T-cell (primary cell): ENCODE measurements at regions not wholly inside any gene's neighbourhood (a gene's known extent, or its start where the extent isn't known, plus 50 kb on each side); places are given as distances from the start of the nearest gene placed in this dataset.
"Not testable (repeated sequence)": the region's sequence is repeated elsewhere in the genome, so short reads cannot be mapped to it uniquely, and the experiment has no call there.

Source experiments
- ATAC-seq, 4 experiments: fragments of 200-7000 bp in 3 of 4; fragments of 150-1000 bp in 1 of 4; cut with Tn5 transposase; replicated peaks in 1 of 4; 1 replicate in 3 of 4; 2 replicates in 1 of 4; pipeline ENCODE4 v1.10.0; 2021; ENCODE audit warnings: moderate library complexity in 3 of 4, mild to moderate bottlenecking in 2 of 4, moderate number of reproducible peaks in 1 of 4
- CTCF ChIA-PET, 2 donors: fragments of 300-600 bp; sonication (Branson Sonifier 250); formaldehyde crosslinking; loops; one replicate each; lab custom pipeline; 2022; ENCODE audit warnings: antibody characterized with exemption in 2 of 2; lab: Charles Lee
- POLR2A ChIA-PET, 2 donors: fragments of 300-600 bp; sonication (Branson Sonifier 250); formaldehyde crosslinking; loops; one replicate each; lab custom pipeline; 2022; ENCODE audit warnings: antibody characterized with exemption in 2 of 2; lab: Charles Lee
- DNase-seq, 35 experiments: peaks; one replicate each; pipeline versions ENCODE4 v3.0.0 to v3.0.0-alpha.2; 2013 to 2023
- H3K27ac ChIP-seq: one replicate; pipeline ENCODE4 v1.5.1; 2013; ENCODE audit warnings: low read length
- H3K27me3 ChIP-seq, 2 experiments: replicated peaks in 1 of 2; 1 replicate in 1 of 2; 2 replicates in 1 of 2; pipeline versions ENCODE4 v1.6.1 to v1.7.0; 2013; ENCODE audit warnings: low read length in 1 of 2, mixed read lengths in 1 of 2; ENCODE audit not compliant: control insufficient read depth in 2 of 2, insufficient read depth in 2 of 2; ENCODE audit errors: extremely low read depth in 1 of 2
- H3K36me3 ChIP-seq, 2 donors: 1 replicate in 1 of 2; 2 replicates in 1 of 2; pipeline versions ENCODE4 v1.6.1 to v1.7.0; 2013; ENCODE audit warnings: low read length in 1 of 2; ENCODE audit not compliant: control insufficient read depth in 2 of 2, insufficient read depth in 1 of 2; ENCODE audit errors: extremely low read depth in 1 of 2
- H3K4me1 ChIP-seq, 2 experiments: 1 replicate in 1 of 2; 2 replicates in 1 of 2; pipeline versions ENCODE4 v1.6.1 to v1.7.0; 2013; ENCODE audit warnings: low read length in 2 of 2, mixed read lengths in 1 of 2; ENCODE audit not compliant: insufficient read depth in 2 of 2, control insufficient read depth in 1 of 2; ENCODE audit errors: extremely low read depth in 1 of 2
- H3K4me3 ChIP-seq, 2 donors: 1 replicate in 1 of 2; 2 replicates in 1 of 2; pipeline versions ENCODE4 v1.5.1 to v1.7.0; 2013; ENCODE audit warnings: mild to moderate bottlenecking in 2 of 2, low read length in 1 of 2, moderate library complexity in 1 of 2; ENCODE audit not compliant: control insufficient read depth in 1 of 2; ENCODE audit errors: extremely low read depth in 1 of 2
- H3K9me3 ChIP-seq: 2 replicates; pipeline ENCODE4 v1.7.0; 2013
- H3K27ac Mint-ChIP-seq, 2 donors: one replicate each; pipeline ENCODE4 v1.8.0; 2020 to 2021; ENCODE audit warnings: mild to moderate bottlenecking in 2 of 2, mixed read lengths in 2 of 2
- H3K27me3 Mint-ChIP-seq, 2 donors: one replicate each; pipeline ENCODE4 v1.8.0; 2021 to 2022; ENCODE audit warnings: mixed read lengths in 2 of 2
- H3K36me3 Mint-ChIP-seq: one replicate; pipeline ENCODE4 v1.8.0; 2021; ENCODE audit warnings: mixed read lengths
- H3K4me1 Mint-ChIP-seq, 3 donors: one replicate each; pipeline ENCODE4 v1.8.0; 2020 to 2022; ENCODE audit warnings: mixed read lengths in 3 of 3, mild to moderate bottlenecking in 1 of 3
- H3K4me3 Mint-ChIP-seq, 3 donors: one replicate each; pipeline ENCODE4 v1.8.0; 2020 to 2022; ENCODE audit warnings: mild to moderate bottlenecking in 3 of 3, mixed read lengths in 3 of 3, moderate library complexity in 3 of 3
- H3K9me3 Mint-ChIP-seq, 3 donors: one replicate each; pipeline ENCODE4 v1.8.0; 2020 to 2022; ENCODE audit warnings: mixed read lengths in 3 of 3
- WGBS: methylation state at CpG from one replicate; pipeline ENCODE4 v1.1.5; 2013; ENCODE audit warnings: missing lambda C conversion rate; ENCODE audit not compliant: insufficient coverage; 5-methylcytosine and 5-hydroxymethylcytosine counted together

DNA sequence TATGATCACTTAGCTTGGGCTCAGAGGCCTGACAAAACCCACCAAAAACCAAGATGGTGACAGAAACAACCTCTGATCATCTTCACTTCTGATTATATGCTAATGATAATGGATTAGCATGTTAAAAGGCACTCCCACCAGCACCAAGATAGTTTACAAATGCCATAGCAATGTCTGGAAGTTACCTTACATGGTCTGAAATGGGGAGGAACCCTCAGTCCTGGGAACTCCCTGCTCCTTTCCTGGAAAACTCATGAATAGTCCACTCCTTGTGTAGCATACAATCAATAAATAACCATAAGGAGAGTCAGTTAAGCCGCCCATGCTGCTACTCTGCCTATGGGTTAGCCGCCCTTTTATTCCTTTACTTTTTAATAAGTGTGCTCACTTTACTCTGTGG lies 120.0 kb upstream of the HS3ST4 start:
- WGBS: 100% methylated on average over 1 of the region's 2 CpGs
- Mint-ChIP-seq H3K4me1 (no peaks in the 10 kb centered on the region), H3K4me3 (no peak overlapping the region), H3K36me3 (no peaks in the 10 kb centered on the region), H3K27me3 (peaks cover 4 to 15% of the 10 kb centered on the region in 2 donors), H3K27ac (no peak overlapping the region), H3K9me3 (no peaks in the 10 kb centered on the region)
- Histone ChIP-seq H3K4me1 (no peaks in the 10 kb centered on the region), H3K9me3 (no peaks in the 10 kb centered on the region), H3K4me3 (no peak overlapping the region), H3K36me3 (no peaks in the 10 kb centered on the region), H3K27ac (no peak overlapping the region), H3K27me3 (peaks cover 0 to 3% of the 10 kb centered on the region in 2 experiments)
- DNase-seq (no peak), ATAC-seq (no peak)
- ChIA-PET CTCF (no interaction called here), POLR2A (interaction anchor here in 1 of 2 donors (0.6 kb wide), 1 partner anchor 23 kb away, joined by 10 read pairs; no protein-coding TSS in a partner anchor)

GRCh38 chr16:25570131-25570530 lies 121.6 kb upstream of the HS3ST4 start:
- H3K9me3 Mint-ChIP-seq: no peaks in the 10 kb centered on the region

GRCh38 chr16:25568991-25569390 lies 122.8 kb upstream of the HS3ST4 start:
- Mint-ChIP-seq H3K4me3 (no peak overlapping the region), H3K9me3 (no peaks in the 10 kb centered on the region), H3K36me3 (no peaks in the 10 kb centered on the region), H3K27ac (no peak overlapping the region), H3K4me1 (no peaks in the 10 kb centered on the region), H3K27me3 (peaks cover 4 to 15% of the 10 kb centered on the region in 2 donors)
- WGBS: no CpG with 5 or more reads among the region's 2 CpGs
- Histone ChIP-seq H3K4me1 (no peaks in the 10 kb centered on the region), H3K27me3 (peaks cover 0 to 3% of the 10 kb centered on the region in 2 experiments), H3K36me3 (no peaks in the 10 kb centered on the region), H3K9me3 (no peaks in the 10 kb centered on the region), H3K27ac (no peak overlapping the region), H3K4me3 (no peak overlapping the region)
- POLR2A ChIA-PET: no interaction called here
- ATAC-seq: no peak
- CTCF ChIA-PET: no interaction called here
- no peak for DNase-seq

More at GRCh38 chr16:25570131-25570530, 121.6 kb upstream of the HS3ST4 start:
- ChIA-PET CTCF (no interaction called here), POLR2A (no interaction called here)
- H3K4me3 ChIP-seq: no peak overlapping the region
- no peak overlapping the region for H3K27ac ChIP-seq
- WGBS: no CpG with 5 or more reads among the region's 3 CpGs
- no peaks in the 10 kb centered on the region for H3K9me3 ChIP-seq
- H3K4me1 ChIP-seq: no peaks in the 10 kb centered on the region
- peaks cover 0 to 3% of the 10 kb centered on the region in 2 experiments for H3K27me3 ChIP-seq
- Mint-ChIP-seq H3K4me1 (no peaks in the 10 kb centered on the region), H3K27me3 (peaks cover 4 to 15% of the 10 kb centered on the region in 2 donors), H3K27ac (no peak overlapping the region), H3K4me3 (no peak overlapping the region), H3K36me3 (no peaks in the 10 kb centered on the region)
- ATAC-seq: no peak
- no peak for DNase-seq
- H3K36me3 ChIP-seq: no peaks in the 10 kb centered on the region

DNA sequence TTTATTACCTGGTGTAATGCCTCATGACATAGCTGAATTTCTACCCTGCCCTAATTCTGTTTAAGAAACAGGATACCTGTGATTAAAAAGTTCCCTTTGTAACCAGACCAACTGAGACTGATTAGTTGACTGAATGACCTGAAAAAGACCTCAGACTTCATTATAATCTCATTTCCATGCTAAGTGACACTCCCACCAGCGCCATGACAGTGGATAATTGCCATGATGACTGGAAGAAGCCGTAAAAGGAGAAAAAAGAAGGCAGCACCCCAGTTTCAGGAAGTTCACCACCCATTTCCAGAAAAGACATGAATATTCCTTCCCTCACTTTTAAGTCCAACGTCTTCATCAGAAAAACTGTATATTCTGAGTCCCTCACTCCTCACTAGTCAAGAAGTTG lies 125.6 kb upstream of the HS3ST4 start:
- H3K36me3 Mint-ChIP-seq: no peaks in the 10 kb centered on the region
- Histone ChIP-seq H3K4me1 (no peaks in the 10 kb centered on the region), H3K27me3 (no peaks in the 10 kb centered on the region), H3K9me3 (no peaks in the 10 kb centered on the region), H3K27ac (no peak overlapping the region), H3K36me3 (no peaks in the 10 kb centered on the region), H3K4me3 (no peak overlapping the region)
- WGBS: 48% methylated on average over 2 of the region's 3 CpGs
- no peaks in the 10 kb centered on the region for H3K4me1 Mint-ChIP-seq
- H3K27ac Mint-ChIP-seq: no peak overlapping the region
- H3K9me3 Mint-ChIP-seq: no peaks in the 10 kb centered on the region
- ChIA-PET POLR2A (no interaction called here), CTCF (no interaction called here)
- DNase-seq (no peak), ATAC-seq (no peak)
- H3K27me3 Mint-ChIP-seq: peaks cover 4 to 13% of the 10 kb centered on the region in 2 donors
- no peak overlapping the region for H3K4me3 Mint-ChIP-seq

GRCh38 chr16:25563700-25564099 lies 128.1 kb upstream of the HS3ST4 start:
- ChIA-PET POLR2A (no interaction called here), CTCF (no interaction called here)
- H3K9me3 Mint-ChIP-seq: peaks cover 4 to 12% (median 10%) of the 10 kb centered on the region in 3 donors
- no peaks in the 10 kb centered on the region for H3K4me1 Mint-ChIP-seq
- no peak overlapping the region for H3K27ac Mint-ChIP-seq
- Histone ChIP-seq H3K9me3 (no peaks in the 10 kb centered on the region), H3K4me3 (no peak overlapping the region), H3K36me3 (no peaks in the 10 kb centered on the region), H3K27ac (no peak overlapping the region), H3K27me3 (no peaks in the 10 kb centered on the region), H3K4me1 (no peaks in the 10 kb centered on the region)
- 42% methylated on average over 2 of the region's 4 CpGs for WGBS
- no peak overlapping the region for H3K4me3 Mint-ChIP-seq
- ATAC-seq: no peak
- H3K36me3 Mint-ChIP-seq: no peaks in the 10 kb centered on the region
- no peak for DNase-seq
- peaks cover 0 to 1% of the 10 kb centered on the region in 2 donors for H3K27me3 Mint-ChIP-seq

DNA sequence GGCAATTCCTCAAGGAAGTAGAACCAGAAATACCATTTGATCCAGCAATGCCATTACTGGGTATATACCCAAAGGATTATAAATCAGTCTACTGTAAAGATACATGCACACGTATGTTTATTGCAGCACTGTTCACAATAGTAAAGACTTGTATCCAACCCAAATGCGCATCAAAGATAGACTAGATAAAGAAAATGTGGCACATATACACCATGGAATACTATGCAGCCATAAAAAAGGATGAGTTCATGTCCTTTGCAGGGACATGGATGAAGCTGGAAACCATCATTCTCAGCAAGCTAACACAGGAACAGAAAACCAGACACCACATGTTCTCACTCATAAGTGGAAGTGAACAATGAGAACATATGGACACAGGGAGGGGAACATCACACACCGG lies 130.0 kb upstream of the HS3ST4 start:
- H3K27me3 ChIP-seq, H3K27ac Mint-ChIP-seq, H3K27me3 Mint-ChIP-seq, H3K36me3 ChIP-seq, H3K4me3 ChIP-seq, DNase-seq, H3K27ac ChIP-seq, H3K4me1 ChIP-seq, H3K36me3 Mint-ChIP-seq, H3K4me3 Mint-ChIP-seq, ATAC-seq, H3K4me1 Mint-ChIP-seq, CTCF ChIA-PET, H3K9me3 ChIP-seq, POLR2A ChIA-PET: not testable (repeated sequence)
- WGBS: no CpG with 5 or more reads among the region's 3 CpGs
- H3K9me3 Mint-ChIP-seq: peaks cover 5 to 20% (median 15%) of the 10 kb centered on the region in 3 donors

DNA sequence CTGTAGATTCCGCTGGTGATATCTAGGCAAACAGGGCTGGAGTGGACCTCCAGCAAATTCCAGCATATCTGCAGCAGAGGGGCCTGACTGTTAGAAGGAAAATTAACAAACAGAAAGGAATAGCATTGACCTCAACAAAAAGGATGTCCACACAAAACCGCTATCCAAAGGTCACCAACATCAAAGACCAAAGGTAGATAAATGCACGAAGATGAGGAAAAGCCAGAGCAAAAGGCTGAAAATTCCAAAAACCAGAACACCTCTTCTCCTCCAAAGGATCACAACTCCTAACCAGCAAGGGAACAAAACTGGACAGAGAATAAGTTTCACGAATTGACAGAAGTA lies 134.8 kb upstream of the HS3ST4 start:
- 94% methylated on average over 2 of the region's 4 CpGs for WGBS
- H3K27ac Mint-ChIP-seq: not testable (repeated sequence)

More for the DNA sequence above, 134.8 kb upstream of the HS3ST4 start:
- H3K4me1 ChIP-seq, H3K4me1 Mint-ChIP-seq, ATAC-seq, H3K9me3 ChIP-seq, H3K27me3 ChIP-seq, CTCF ChIA-PET, POLR2A ChIA-PET, H3K4me3 ChIP-seq, H3K4me3 Mint-ChIP-seq, H3K36me3 ChIP-seq, H3K36me3 Mint-ChIP-seq, DNase-seq, H3K27ac ChIP-seq: not testable (repeated sequence)
- peaks cover 7 to 20% of the 10 kb centered on the region in 2 donors for H3K27me3 Mint-ChIP-seq
- H3K9me3 Mint-ChIP-seq: peaks cover 5 to 20% (median 15%) of the 10 kb centered on the region in 3 donors
